Activated T-cell treated with anti-CD3 and anti-CD28 coated beads, Interleukin-2, amount 50 U/mL, for 48 hours (primary cell): ENCODE measurements at regions not wholly inside any gene's neighbourhood (a gene's known extent, or its start where the extent isn't known, plus 50 kb on each side); places are given as distances from the start of the nearest gene placed in this dataset.
"Not testable (repeated sequence)": the region's sequence is repeated elsewhere in the genome, so short reads cannot be mapped to it uniquely, and the experiment has no call there.

Experiments
- DNase-seq, 2 experiments: peaks; one replicate each; pipeline ENCODE4 v3.0.0-alpha.2; 2020

GRCh38 chr16:21487956-21488355, 111.4 kb upstream of the METTL9 start:
- not testable (repeated sequence) for DNase-seq

DNA sequence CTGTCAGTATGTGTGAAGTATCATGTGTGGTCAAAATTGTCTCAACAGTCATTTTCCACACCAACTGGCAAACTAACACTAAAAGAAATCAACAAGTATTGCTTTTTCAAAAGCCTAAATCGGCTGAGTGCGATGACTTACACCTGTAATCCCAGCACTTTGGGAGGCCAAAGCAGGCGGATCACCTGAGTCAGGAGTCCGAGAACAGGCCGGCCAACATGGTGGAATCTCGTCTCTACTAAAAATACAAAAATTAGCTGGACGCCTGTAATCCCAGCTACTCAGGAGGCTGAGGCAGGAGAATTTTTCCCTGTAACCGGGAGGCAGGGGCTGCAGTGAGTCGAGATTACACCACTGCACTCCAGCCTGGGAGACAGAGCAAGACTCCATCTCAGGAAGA, 100.3 kb upstream of the METTL9 start:
- DNase-seq = peak; percentile 20 to 21

GRCh38 chr16:21501223-21501868, 98.0 kb upstream of the METTL9 start:
- DNase-seq = peak; percentile 81 to 86

- DNase-seq = peak; percentile 94 to 97
These were observed 97.3 kb upstream of the METTL9 start for GRCh38 chr16:21501869-21502667.

DNA sequence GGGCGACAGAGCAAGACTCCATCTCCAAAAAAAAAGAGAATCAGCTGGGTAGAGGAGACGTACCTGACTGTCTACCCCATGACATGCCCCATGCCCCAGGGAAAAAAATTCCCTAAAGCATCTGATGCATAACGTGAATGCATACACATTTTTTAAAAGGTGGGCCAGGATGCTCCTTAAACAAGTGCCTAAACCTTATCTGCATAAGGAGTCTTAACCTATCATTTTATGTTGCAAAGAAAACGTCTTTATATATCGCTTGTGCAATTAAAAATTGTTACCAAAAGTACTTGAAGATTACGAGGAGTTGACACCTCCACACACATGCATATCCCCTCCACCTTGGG, 95.8 kb upstream of the METTL9 start:
- peak in 1 of 2 experiments; percentile 26 for DNase-seq

DNA sequence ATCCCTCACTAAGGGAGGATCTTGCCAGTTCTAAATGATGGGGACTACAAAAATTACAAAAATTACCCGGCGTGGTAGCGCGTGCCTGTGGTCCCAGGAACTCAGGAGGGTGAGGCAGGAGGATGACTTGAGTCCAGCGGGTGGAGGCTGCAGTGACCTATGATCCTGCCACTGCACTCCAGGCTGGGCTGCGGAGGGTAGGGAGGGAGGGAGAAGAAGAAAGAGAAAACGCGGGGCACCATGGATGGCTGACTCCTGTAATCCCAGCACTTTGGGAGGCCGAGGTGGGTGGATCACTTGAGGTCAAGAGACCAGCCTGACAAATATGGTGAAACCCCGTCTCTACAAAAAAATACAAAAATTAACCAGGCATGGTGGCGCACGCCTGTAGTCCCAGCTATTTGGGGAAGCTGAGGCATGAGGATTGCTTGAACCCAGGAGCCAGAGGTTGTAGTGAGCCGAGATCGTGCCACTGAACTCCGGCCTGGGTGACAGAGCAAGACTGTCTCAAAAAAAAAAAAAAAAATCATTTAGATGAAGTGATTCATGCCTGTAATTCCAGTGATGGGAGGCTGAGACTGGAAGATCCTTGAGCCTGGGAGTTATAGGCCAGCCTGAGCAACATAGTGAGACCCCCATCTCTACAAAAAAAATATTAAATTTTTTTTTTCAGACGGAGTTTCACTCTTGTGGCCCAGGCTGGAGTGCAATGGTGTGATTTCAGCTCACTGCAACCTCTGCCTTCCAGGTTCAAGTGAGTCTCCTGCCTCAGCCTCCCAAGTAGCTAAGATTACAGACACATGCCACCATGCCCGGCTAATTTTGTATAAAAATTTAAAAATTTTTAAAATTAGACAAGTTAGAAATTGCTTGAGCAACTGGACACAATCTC, 95.2 kb upstream of the METTL9 start:
- DNase-seq = peak; percentile 28 to 32

GRCh38 chr16:21505751-21506520, 93.4 kb upstream of the METTL9 start:
- peak; percentile 18 to 19 for DNase-seq

- DNase-seq = peak; percentile 76 to 83
These were observed 92.4 kb upstream of the METTL9 start for GRCh38 chr16:21506857-21507456.

DNA sequence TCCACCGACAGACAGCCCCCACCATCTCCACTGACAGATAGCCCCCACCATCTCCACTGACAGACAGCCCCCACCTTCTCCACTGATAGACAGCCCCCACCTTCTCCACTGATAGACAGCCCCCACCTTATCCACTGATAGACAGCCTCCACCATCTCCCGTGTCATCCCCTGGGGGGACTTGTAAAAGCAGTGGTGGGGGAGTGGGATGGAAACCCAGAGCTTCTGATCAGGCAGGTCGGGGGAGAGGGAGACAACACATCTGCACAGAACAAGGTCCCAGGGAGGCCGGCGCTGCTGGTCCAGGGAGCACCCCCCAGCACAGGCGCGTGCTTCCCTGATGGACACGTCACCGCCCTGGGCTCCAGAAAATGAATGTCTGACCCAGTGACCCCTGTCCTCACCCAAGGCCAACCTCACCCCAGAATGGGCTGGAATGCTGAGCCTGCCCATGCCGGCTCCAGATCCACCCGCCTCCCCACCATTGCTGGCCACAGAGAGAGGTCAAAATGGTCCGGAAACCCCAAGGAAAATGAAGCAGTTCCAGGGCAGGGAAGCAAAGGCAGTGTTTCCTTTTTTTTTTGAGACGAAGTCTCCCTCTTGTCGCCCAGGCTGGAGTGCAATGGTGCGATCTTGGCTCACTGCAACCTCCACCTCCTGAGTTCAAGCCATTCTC, 91.6 kb upstream of the METTL9 start:
- DNase-seq = peak; percentile 33 to 35

- DNase-seq = peak; percentile 72 to 75
These were observed 90.5 kb upstream of the METTL9 start for GRCh38 chr16:21508661-21509436.

- peak; percentile 39 to 41 for DNase-seq
These were observed 89.8 kb upstream of the METTL9 start for GRCh38 chr16:21509437-21510086.

GRCh38 chr16:21510869-21511255, 88.5 kb upstream of the METTL9 start:
- peak in 1 of 2 experiments; percentile 20 for DNase-seq

DNA sequence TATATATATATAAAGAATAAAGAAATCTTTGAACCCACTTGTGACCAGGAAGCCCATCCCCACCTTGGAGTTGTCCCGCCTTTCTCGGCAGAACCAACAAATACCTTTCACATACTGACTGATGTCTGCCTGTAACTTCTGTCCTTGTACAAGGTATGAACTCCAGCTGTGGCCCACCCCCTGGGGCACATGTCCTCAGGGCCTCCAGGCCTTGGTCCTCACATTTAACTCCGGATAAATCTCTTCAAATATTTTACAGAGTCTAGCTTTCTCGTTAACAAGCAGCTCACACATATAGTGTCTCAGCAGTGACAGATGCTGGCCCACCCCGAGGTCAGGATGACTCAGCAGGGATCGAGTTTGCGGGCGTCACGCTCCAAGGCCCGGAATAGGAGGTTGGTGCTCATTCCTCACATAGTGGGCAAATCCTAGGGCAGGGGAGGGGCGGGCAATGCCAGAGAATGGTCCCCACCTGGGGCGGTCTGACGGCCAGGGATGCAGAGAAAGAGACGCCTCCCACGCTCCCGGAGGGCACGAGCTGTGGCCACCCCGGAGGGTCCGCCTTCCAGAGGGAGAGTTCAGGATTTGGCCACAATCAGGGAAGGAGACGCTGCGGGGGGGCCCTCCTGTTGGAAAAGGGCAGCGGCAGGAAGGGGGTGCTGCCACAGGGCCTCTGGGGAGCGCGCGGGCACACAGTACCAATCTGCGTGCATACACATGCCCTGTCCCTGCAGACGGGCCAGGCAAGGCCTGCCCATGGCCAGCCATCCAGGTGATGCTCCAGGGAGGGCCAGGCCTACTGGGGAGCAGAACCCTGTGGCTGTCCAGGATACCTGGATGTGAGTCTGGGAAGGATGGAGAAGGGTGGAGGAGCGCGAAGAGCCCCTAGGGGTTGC, 87.8 kb upstream of the METTL9 start:
- DNase-seq = peak; percentile 40 to 52

GRCh38 chr16:21512280-21513192, 86.8 kb upstream of the METTL9 start:
- peak; percentile 31 to 32 for DNase-seq

- DNase-seq = peak in 1 of 2 experiments; percentile 27
These were observed 86.0 kb upstream of the METTL9 start for GRCh38 chr16:21513337-21513741.

DNA sequence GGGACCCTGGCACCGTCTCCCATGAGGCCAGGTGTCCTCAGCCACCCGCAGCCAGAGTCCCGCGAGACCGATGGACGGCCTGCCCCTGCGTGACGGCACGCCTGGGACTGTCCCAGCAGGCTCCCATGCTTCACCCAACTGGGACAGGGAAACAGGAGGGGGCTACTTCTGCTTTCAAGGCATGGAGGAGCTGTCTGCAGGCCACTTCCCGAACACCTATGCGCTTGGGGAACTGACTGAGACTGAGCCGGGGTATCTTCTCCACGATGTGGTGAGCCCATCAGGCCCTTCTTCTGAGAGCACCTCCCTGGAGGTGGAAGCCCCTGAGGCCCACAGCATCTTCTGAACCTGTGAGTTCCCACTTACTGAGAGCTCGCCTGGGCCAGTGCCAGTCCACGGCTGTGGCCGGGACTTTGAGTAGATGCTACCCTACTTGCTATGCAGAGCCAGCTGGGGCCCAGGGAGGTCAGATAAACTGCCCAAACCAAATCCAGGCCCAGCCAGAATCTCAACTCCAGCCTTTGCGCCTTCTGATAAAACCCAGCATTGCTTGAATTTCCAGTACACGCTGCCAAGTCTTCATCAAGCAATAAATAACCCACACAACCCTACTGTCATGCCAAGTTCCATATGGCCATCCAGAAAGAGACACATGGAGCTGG, 85.4 kb upstream of the METTL9 start:
- peak in 1 of 2 experiments; percentile 28 for DNase-seq

GRCh38 chr16:21514474-21514840, 84.9 kb upstream of the METTL9 start:
- not testable (repeated sequence) for DNase-seq
